ENCODE measurements at regions not wholly inside any gene's neighbourhood (a gene's known extent, or its start where the extent isn't known, plus 50 kb on each side); places are given as distances from the start of the nearest gene placed in this dataset.

DNA sequence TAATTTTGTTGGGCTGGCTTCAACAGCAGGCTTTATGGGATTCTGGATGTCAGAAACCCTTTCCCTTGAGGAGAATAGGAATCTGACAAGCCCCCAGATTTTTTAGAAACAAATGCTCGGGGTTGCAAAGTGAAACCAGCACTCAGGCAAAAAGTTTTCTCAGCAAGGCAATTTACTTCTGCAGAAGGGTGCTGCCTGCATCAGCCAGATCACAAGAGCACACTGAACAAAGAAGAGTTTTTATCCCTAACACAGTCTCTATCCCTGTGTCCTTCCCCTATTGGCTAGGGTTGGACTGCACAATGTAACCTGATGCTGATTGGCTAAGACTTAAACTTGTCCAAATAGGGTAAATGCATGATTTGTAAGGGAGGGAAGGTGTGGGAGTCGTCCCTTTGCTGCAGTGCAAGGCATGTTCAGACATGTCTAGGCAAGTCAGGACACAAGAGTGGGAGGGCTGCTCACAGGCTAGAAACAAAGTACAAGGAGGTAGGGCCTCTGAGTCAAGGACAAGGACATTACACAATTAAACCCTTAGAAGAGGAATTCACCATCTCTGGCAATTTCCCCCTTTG is 175.8 kb downstream of the CCNG2 start:
- CTCF ChIA-PET (ENCODE audit: unreplicated experiment), result no interaction called here
- intact Hi-C loops (cut with micrococcal nuclease; ENCODE audit: unreplicated experiment), result no loop called here

DNA sequence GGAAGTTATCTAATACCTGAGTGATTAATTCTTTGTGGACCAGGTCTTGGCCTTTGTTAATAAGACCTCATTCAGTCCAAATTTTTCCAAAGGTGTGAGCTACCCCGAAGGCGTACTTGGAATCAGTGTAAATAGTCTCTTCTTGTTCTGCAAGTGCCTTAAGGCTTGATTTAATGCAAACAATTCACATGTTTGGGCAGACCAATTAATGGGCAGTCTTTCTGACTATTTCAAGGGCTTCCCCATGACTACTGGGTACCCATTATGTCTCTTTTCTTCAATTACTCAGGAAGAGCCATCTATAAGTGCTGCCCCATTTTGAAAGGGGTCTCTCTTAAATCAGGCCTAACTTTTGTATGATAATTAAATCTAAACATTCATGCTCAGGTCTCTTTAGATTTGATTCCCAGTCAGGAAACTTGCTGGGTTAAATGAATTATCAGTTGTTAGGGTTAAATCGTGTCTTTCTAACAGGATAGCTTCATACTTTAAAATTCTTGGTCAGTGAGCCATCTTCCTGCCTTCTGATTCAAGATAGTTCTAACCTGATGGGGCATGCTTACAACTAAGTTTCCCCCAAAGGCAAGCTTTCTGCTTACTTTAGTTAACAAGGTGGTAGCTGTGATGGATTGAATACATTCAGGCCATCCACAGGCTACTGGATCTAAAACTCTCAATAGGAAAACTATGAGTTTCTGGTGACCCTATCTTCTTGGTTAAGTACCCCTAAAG is 179.6 kb downstream of the CCNG2 start:
- no peak for DNase-seq (ENCODE audit: low spot score)
- Histone ChIP-seq H3K27ac (ENCODE audit: low read depth, low read length, poor library complexity, severe bottlenecking) (no peak overlapping the region), H3K4me1 (ENCODE audit: insufficient read depth, low read length, poor library complexity, severe bottlenecking) (no peaks in the 10 kb centered on the region), H3K9me3 (ENCODE audit: low read length) (0 out of 2 replicates have a peak, but pooled peaks cover 7% of the 10 kb centered on the region), H3K4me3 (ENCODE audit: low read depth, low read length, poor library complexity, severe bottlenecking) (no peak overlapping the region), H3K36me3 (ENCODE audit: insufficient read depth, low read length) (no peaks in the 10 kb centered on the region), H3K4me2 (ENCODE audit: low read length) (no peak overlapping the region), H2AFZ (ENCODE audit: low read length) (no peak overlapping the region), H3K79me2 (ENCODE audit: insufficient read depth, low read depth, low read length) (no peaks in the 10 kb centered on the region), H3K9me2 (ENCODE audit: insufficient read depth, low read length) (no peaks in the 10 kb centered on the region), H4K20me1 (ENCODE audit: insufficient read depth, low read length) (no peaks in the 10 kb centered on the region)
- intact Hi-C loops (cut with micrococcal nuclease; ENCODE audit: unreplicated experiment), result no loop called here
- ChIA-PET CTCF (ENCODE audit: unreplicated experiment) (no interaction called here), POLR2A (interaction anchor here (0.8 kb wide), 1 partner anchor 13 kb away, joined by 3 read pairs; no protein-coding TSS in a partner anchor)
- no TSS peak for BruUV-seq (replicated peaks)
- TF ChIP-seq CTCF (conservative IDR thresholded peaks at IDR 0.05; ENCODE audit: low read length), result no peak
- TF ChIP-seq EZH2phosphoT487 (IDR thresholded peaks at IDR 0.05; ENCODE audit: borderline replicate concordance, low read depth, low read length), result no peak

More for the DNA sequence above, 175.8 kb downstream of the CCNG2 start:
- Histone ChIP-seq H3K4me2 (ENCODE audit: low read length) (no peak overlapping the region), H3K9me3 (ENCODE audit: low read length) (0 out of 2 replicates have a peak, but pooled peaks cover 7% of the 10 kb centered on the region), H3K4me1 (ENCODE audit: insufficient read depth, low read length, poor library complexity, severe bottlenecking) (no peaks in the 10 kb centered on the region), H4K20me1 (ENCODE audit: insufficient read depth, low read length) (no peaks in the 10 kb centered on the region), H3K9me2 (ENCODE audit: insufficient read depth, low read length) (no peaks in the 10 kb centered on the region), H2AFZ (ENCODE audit: low read length) (no peak overlapping the region), H3K79me2 (ENCODE audit: insufficient read depth, low read depth, low read length) (no peaks in the 10 kb centered on the region), H3K27ac (ENCODE audit: low read depth, low read length, poor library complexity, severe bottlenecking) (no peak overlapping the region), H3K4me3 (ENCODE audit: low read depth, low read length, poor library complexity, severe bottlenecking) (no peak overlapping the region), H3K36me3 (ENCODE audit: insufficient read depth, low read length) (no peaks in the 10 kb centered on the region)
- no TSS peak for BruUV-seq (replicated peaks)
- POLR2A ChIA-PET, result no interaction called here
- no peak for DNase-seq (ENCODE audit: low spot score)
- no peak for TF ChIP-seq EZH2phosphoT487 (IDR thresholded peaks at IDR 0.05; ENCODE audit: borderline replicate concordance, low read depth, low read length)
- TF ChIP-seq CTCF (conservative IDR thresholded peaks at IDR 0.05; ENCODE audit: low read length), result no peak

- Histone ChIP-seq H3K79me2 (ENCODE audit: insufficient read depth, low read depth, low read length) (no peaks in the 10 kb centered on the region), H3K4me2 (ENCODE audit: low read length) (no peak overlapping the region), H3K4me1 (ENCODE audit: insufficient read depth, low read length, poor library complexity, severe bottlenecking) (no peaks in the 10 kb centered on the region), H2AFZ (ENCODE audit: low read length) (no peak overlapping the region), H4K20me1 (ENCODE audit: insufficient read depth, low read length) (no peaks in the 10 kb centered on the region), H3K9me3 (ENCODE audit: low read length) (no peaks in the 10 kb centered on the region), H3K36me3 (ENCODE audit: insufficient read depth, low read length) (no peaks in the 10 kb centered on the region), H3K9me2 (ENCODE audit: insufficient read depth, low read length) (no peaks in the 10 kb centered on the region), H3K4me3 (ENCODE audit: low read depth, low read length, poor library complexity, severe bottlenecking) (no peak overlapping the region), H3K27ac (ENCODE audit: low read depth, low read length, poor library complexity, severe bottlenecking) (no peak overlapping the region)
- ChIA-PET CTCF (ENCODE audit: unreplicated experiment) (no interaction called here), POLR2A (no interaction called here)
- no TSS peak for BruUV-seq (replicated peaks)
- TF ChIP-seq EZH2phosphoT487 (IDR thresholded peaks at IDR 0.05; ENCODE audit: borderline replicate concordance, low read depth, low read length) (no peak), CTCF (conservative IDR thresholded peaks at IDR 0.05; ENCODE audit: low read length) (no peak)
- intact Hi-C loops (cut with micrococcal nuclease; ENCODE audit: unreplicated experiment), result no loop called here
- DNase-seq (ENCODE audit: low spot score), result no peak
These were observed 185.3 kb downstream of the CCNG2 start for GRCh38 chr4:77342170-77342810.

Measured in OCI-LY7 (cell line).